ENCODE measurements at regions not wholly inside any gene's neighbourhood (a gene's known extent, or its start where the extent isn't known, plus 50 kb on each side); places are given as distances from the start of the nearest gene placed in this dataset.

DNA sequence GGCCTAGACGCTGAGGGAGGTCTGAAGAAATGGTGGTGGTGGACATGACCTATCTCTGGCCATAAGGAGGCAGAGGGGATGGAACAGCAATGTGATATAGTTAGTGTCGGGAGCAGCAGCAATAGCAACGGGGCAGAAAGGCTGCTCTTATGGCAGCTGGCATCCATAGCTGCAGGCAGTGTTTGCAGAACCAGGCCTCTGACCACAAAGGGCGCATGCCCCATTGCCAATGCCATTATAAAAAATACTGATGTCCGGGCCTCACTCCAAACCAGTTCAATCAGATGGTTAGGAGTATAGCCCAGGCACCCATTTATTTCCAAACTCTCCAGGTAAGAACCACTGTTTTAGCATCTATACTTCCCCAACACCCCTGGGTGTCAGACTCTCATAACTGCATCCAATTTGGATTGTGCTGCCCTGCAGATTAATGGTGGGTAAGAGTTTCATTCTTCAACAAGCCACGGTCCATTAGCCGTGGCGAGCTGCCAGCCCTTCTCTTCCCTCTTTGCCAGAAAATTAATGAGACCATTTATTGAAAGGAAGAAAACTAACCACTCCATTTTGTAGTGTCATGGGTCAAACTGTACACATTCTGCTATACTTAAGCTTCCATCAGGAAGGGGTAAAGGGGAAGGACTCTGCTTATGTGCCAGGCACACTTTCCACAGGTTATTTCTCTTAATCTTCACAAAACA lies 72.8 kb upstream of the SPON1 start:
- WGBS (ENCODE audit: insufficient coverage) = 90% methylated on average over 7 of the region's 8 CpGs
- intact Hi-C loops (cut with micrococcal nuclease) = no loop called here
- H3K4me3 Mint-ChIP-seq = no peak overlapping the region

DNA sequence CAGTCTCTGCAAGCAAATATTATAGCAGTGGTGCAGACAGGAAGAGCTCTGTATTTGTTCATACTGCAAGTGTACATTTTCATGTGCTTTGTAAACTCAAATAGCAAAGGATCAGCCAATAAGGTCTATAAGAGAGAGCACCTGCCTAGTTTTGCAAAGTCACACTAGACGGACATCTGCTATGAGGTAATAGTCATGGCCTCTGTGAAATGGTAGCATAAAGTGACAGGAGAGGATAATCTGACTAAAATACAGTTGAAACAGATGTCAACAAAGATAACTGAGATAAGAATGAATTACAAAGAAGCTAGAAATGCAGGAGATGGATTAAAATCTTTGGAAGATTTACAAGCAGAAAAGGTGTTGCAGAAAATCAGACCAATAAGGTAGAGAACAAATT lies 70.6 kb upstream of the SPON1 start:
- WGBS (ENCODE audit: insufficient coverage) = 50% methylated on average over 1 of the region's 1 CpG
- no peaks in the 10 kb centered on the region for H3K36me3 Mint-ChIP-seq
- no peaks in the 10 kb centered on the region for H3K9me3 ChIP-seq (ENCODE audit: control insufficient read depth, insufficient read depth, low read length)
- no peaks in the 10 kb centered on the region for H3K36me3 ChIP-seq (ENCODE audit: control insufficient read depth, insufficient read depth, low read length)
- peaks cover 0 to under 1% of the 10 kb centered on the region in 2 donors for H3K9me3 Mint-ChIP-seq
- H3K27me3 Mint-ChIP-seq (ENCODE audit: low read depth in 2 of 2) = peaks cover 0 to 10% of the 10 kb centered on the region in 2 donors
- no peak overlapping the region for H3K27ac Mint-ChIP-seq
- H3K27ac ChIP-seq (ENCODE audit: low read length) = no peak overlapping the region
- intact Hi-C loops (cut with micrococcal nuclease) = no loop called here
- no peak overlapping the region for H3K4me3 ChIP-seq (ENCODE audit: low read length)
- ATAC-seq (no peak), DNase-seq (no peak)
- no peaks in the 10 kb centered on the region for H3K4me1 ChIP-seq (ENCODE audit: control insufficient read depth, insufficient read depth, low read length)
- no peak overlapping the region for H3K4me3 Mint-ChIP-seq
- peaks cover 0 to 6% of the 10 kb centered on the region in 2 donors for H3K4me1 Mint-ChIP-seq
- TF ChIP-seq, protein P1, sequence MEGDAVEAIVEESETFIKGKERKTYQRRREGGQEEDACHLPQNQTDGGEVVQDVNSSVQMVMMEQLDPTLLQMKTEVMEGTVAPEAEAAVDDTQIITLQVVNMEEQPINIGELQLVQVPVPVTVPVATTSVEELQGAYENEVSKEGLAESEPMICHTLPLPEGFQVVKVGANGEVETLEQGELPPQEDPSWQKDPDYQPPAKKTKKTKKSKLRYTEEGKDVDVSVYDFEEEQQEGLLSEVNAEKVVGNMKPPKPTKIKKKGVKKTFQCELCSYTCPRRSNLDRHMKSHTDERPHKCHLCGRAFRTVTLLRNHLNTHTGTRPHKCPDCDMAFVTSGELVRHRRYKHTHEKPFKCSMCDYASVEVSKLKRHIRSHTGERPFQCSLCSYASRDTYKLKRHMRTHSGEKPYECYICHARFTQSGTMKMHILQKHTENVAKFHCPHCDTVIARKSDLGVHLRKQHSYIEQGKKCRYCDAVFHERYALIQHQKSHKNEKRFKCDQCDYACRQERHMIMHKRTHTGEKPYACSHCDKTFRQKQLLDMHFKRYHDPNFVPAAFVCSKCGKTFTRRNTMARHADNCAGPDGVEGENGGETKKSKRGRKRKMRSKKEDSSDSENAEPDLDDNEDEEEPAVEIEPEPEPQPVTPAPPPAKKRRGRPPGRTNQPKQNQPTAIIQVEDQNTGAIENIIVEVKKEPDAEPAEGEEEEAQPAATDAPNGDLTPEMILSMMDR (IDR thresholded peaks at IDR 0.05) = no peak
- H3K27me3 ChIP-seq (ENCODE audit: control insufficient read depth, insufficient read depth, low read length) = no peaks in the 10 kb centered on the region

More for the DNA sequence above, 72.8 kb upstream of the SPON1 start:
- H3K36me3 Mint-ChIP-seq = no peaks in the 10 kb centered on the region
- DNase-seq (no peak), ATAC-seq (no peak)
- no peaks in the 10 kb centered on the region for H3K9me3 ChIP-seq (ENCODE audit: control insufficient read depth, insufficient read depth, low read length)
- no peak overlapping the region for H3K27ac ChIP-seq (ENCODE audit: low read length)
- H3K4me3 ChIP-seq (ENCODE audit: low read length) = no peak overlapping the region
- no peaks in the 10 kb centered on the region for H3K27me3 ChIP-seq (ENCODE audit: control insufficient read depth, insufficient read depth, low read length)
- H3K27me3 Mint-ChIP-seq (ENCODE audit: low read depth in 2 of 2) = peaks cover 0 to 4% of the 10 kb centered on the region in 2 donors
- H3K27ac Mint-ChIP-seq = no peak overlapping the region
- TF ChIP-seq, protein P1 (IDR thresholded peaks at IDR 0.05) = no peak
- H3K4me1 ChIP-seq (ENCODE audit: control insufficient read depth, insufficient read depth, low read length) = no peaks in the 10 kb centered on the region
- peaks cover 0 to 2% of the 10 kb centered on the region in 2 donors for H3K9me3 Mint-ChIP-seq
- H3K36me3 ChIP-seq (ENCODE audit: control insufficient read depth, insufficient read depth, low read length) = no peaks in the 10 kb centered on the region
- H3K4me1 Mint-ChIP-seq = peaks cover 0 to 6% of the 10 kb centered on the region in 2 donors

DNA sequence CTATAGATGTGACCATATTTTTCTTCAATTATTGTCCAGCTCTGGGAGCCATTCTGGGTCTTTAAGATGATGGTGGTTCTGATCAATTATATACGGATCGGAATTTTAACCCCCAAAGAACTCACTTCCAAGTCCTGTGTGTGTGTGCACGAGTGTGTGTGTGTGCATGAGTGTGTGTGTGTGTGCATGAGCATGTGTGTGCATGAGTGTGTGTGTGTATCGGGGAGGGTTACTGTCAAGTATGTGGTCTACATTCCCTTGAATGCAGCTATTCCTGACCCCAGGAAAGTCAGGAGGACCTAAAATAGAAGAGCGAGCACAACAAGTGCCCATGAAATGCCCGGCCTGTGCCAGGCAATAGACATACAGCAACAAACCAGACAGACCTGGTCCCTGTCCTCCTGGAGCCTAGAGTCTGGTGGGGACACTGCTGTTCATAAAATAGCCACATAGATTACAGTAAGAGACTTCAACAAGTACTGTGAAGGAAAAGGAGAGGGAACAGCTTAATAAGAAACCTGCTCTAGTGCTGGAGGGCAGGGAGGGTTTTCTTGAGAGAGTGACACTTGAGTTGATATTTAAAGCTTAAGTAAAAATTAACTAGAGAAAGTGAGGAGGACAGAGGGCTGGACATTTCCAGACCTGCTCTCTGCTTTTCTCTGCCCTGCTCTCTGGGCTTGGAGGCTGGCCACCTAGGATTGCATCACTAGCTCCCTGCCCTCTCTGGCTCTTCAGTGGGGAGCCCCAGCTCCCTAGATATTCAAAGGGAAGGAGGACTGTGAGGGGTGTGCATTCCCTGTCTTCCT lies 66.1 kb upstream of the SPON1 start:
- Mint-ChIP-seq H3K9me3 (no peaks in the 10 kb centered on the region), H3K27me3 (ENCODE audit: low read depth in 2 of 2) (peaks cover 3 to 13% of the 10 kb centered on the region in 2 donors), H3K4me1 (peaks cover 0 to 6% of the 10 kb centered on the region in 2 donors), H3K4me3 (no peak overlapping the region), H3K36me3 (no peaks in the 10 kb centered on the region), H3K27ac (no peak overlapping the region)
- Histone ChIP-seq H3K4me3 (ENCODE audit: low read length) (no peak overlapping the region), H3K27ac (ENCODE audit: low read length) (no peak overlapping the region), H3K27me3 (ENCODE audit: control insufficient read depth, insufficient read depth, low read length) (peaks cover 2% of the 10 kb centered on the region), H3K36me3 (ENCODE audit: control insufficient read depth, insufficient read depth, low read length) (no peaks in the 10 kb centered on the region), H3K9me3 (ENCODE audit: control insufficient read depth, insufficient read depth, low read length) (no peaks in the 10 kb centered on the region), H3K4me1 (ENCODE audit: control insufficient read depth, insufficient read depth, low read length) (no peaks in the 10 kb centered on the region)
- TF ChIP-seq, protein P1 (IDR thresholded peaks at IDR 0.05) = no peak
- DNase-seq (no peak), ATAC-seq (no peak)
- WGBS (ENCODE audit: insufficient coverage) = 76% methylated on average over 6 of the region's 6 CpGs
- intact Hi-C loops (cut with micrococcal nuclease) = no loop called here
